Adrenal gland (tissue), 5 donors: ENCODE measurements at regions not wholly inside any gene's neighbourhood (a gene's known extent, or its start where the extent isn't known, plus 50 kb on each side); places are given as distances from the start of the nearest gene placed in this dataset.

Source experiments
- CTCF ChIP-seq, 6 experiments: fragments of 450-650 bp in 4 of 6; fragments of 200-600 bp in 2 of 6; sonication (generic) in 1 of 6; IDR thresholded peaks; 1 replicate in 5 of 6; 2 replicates in 1 of 6; pipeline versions ENCODE4 v1.5.1 to v1.8.0; 2016 to 2021; ENCODE audit warnings: antibody characterized with exemption in 6 of 6, mild to moderate bottlenecking in 2 of 6, moderate library complexity in 1 of 6
- POLR2A ChIP-seq, 2 donors: fragments of 450-650 bp; IDR thresholded peaks; one replicate each; pipeline ENCODE4 v1.6.1; 2017; ENCODE audit warnings: antibody characterized with exemption in 2 of 2, mild to moderate bottlenecking in 2 of 2, moderate library complexity in 1 of 2
- donor health status: DM: no; HTN: no; CAD: no.

GRCh38 chr9:75451045-75451444 lies 362.7 kb downstream of the OSTF1 start:
- no peak for TF ChIP-seq CTCF (IDR thresholded peaks at IDR 0.05)
- no peak for TF ChIP-seq POLR2A (IDR thresholded peaks at IDR 0.05)
